Keratinocyte (primary cell): ENCODE measurements at regions not wholly inside any gene's neighbourhood (a gene's known extent, or its start where the extent isn't known, plus 50 kb on each side); places are given as distances from the start of the nearest gene placed in this dataset.

ENCODE experiments used
- DNase-seq: peaks from one replicate; pipeline ENCODE4 v3.0.0-alpha.2; 2011; ENCODE audit warnings: low read depth, missing footprints, low spot score
- FAIRE-seq: peaks from 2 replicates; lab custom pipeline; 2011; peaks lifted over from hg19 to GRCh38; lab: Jason Lieb, UNC
- H2AFZ ChIP-seq: 2 replicates; pipeline ENCODE4 v1.6.0; 2012; ENCODE audit warnings: low read length, control low read depth, inconsistent platforms; ENCODE audit not compliant: control insufficient read depth
- H3K27ac ChIP-seq: 2 replicates; pipeline ENCODE4 v1.5.1; 2011; ENCODE audit warnings: low read length; ENCODE audit not compliant: control insufficient read depth, insufficient read depth
- H3K27me3 ChIP-seq: 3 replicates; pipeline ENCODE4 v1.6.0; 2011; ENCODE audit warnings: low read length; ENCODE audit not compliant: control insufficient read depth, insufficient read depth; ENCODE audit errors: extremely low read depth
- H3K36me3 ChIP-seq, 2 experiments: 2 replicates in 1 of 2; 3 replicates in 1 of 2; pipeline ENCODE4 v1.5.1; 2011; ENCODE audit warnings: low read length in 2 of 2, mild to moderate bottlenecking in 1 of 2; ENCODE audit not compliant: control insufficient read depth in 2 of 2, insufficient read depth in 2 of 2; ENCODE audit errors: extremely low read depth in 1 of 2
- H3K4me1 ChIP-seq: 3 replicates; pipeline ENCODE4 v1.5.1; 2011; ENCODE audit warnings: low read length; ENCODE audit not compliant: control insufficient read depth, insufficient read depth; ENCODE audit errors: extremely low read depth
- H3K4me2 ChIP-seq: 3 replicates; pipeline ENCODE4 v1.6.0; 2011; ENCODE audit warnings: low read depth, low read length; ENCODE audit not compliant: control insufficient read depth, insufficient read depth; ENCODE audit errors: extremely low read depth
- H3K4me3 ChIP-seq, 3 experiments: fragments of 200-600 bp in 1 of 3; sonication (generic) in 1 of 3; 2 replicates in 2 of 3; 3 replicates in 1 of 3; pipeline ENCODE4 v1.5.1; 2011 to 2016; ENCODE audit warnings: low read length in 3 of 3, mild to moderate bottlenecking in 3 of 3, control low read depth in 2 of 3, inconsistent platforms in 1 of 3, low read depth in 1 of 3, mixed read lengths in 1 of 3, mixed run types in 1 of 3, moderate library complexity in 1 of 3; ENCODE audit not compliant: control insufficient read depth in 2 of 3, insufficient read depth in 2 of 3; ENCODE audit errors: extremely low read depth in 1 of 3
- H3K79me2 ChIP-seq: 2 replicates; pipeline ENCODE4 v1.6.0; 2012; ENCODE audit warnings: low read length; ENCODE audit not compliant: control insufficient read depth, insufficient read depth
- H3K9ac ChIP-seq: 3 replicates; pipeline ENCODE4 v1.6.0; 2011; ENCODE audit warnings: low read length; ENCODE audit not compliant: control insufficient read depth, insufficient read depth; ENCODE audit errors: extremely low read depth
- H3K9me1 ChIP-seq: 3 replicates; pipeline ENCODE4 v1.6.0; 2011; ENCODE audit warnings: low read length; ENCODE audit not compliant: control insufficient read depth, insufficient read depth; ENCODE audit errors: extremely low read depth
- H3K9me3 ChIP-seq: 2 replicates; pipeline ENCODE4 v1.5.1; 2012; ENCODE audit warnings: low read depth, low read length; ENCODE audit not compliant: control insufficient read depth
- H4K20me1 ChIP-seq: 3 replicates; pipeline ENCODE4 v1.6.0; 2011; ENCODE audit warnings: low read length; ENCODE audit not compliant: control insufficient read depth, insufficient read depth; ENCODE audit errors: extremely low read depth
- CTCF ChIP-seq, 3 experiments: IDR thresholded peaks in 1 of 3; conservative IDR thresholded peaks in 1 of 3; optimal IDR thresholded peaks in 1 of 3; 2 replicates in 2 of 3; 3 replicates in 1 of 3; pipeline versions ENCODE3 to v1.5.1; 2011; ENCODE audit warnings: low read length in 3 of 3, mild to moderate bottlenecking in 3 of 3, moderate library complexity in 2 of 3, control low read depth in 1 of 3, inconsistent platforms in 1 of 3; ENCODE audit not compliant: insufficient read depth in 2 of 3; ENCODE audit errors: extremely low read depth in 1 of 3
- EZH2 ChIP-seq: IDR thresholded peaks from one replicate; pipeline ENCODE4 v1.6.1; 2012; ENCODE audit warnings: inconsistent platforms, mild to moderate bottlenecking, low read length, moderate library complexity
- dilution Hi-C: fragments of 300-500 bp; cut with MboI; formaldehyde crosslinking; loops from one replicate; pipeline ENCODE4 v1.7.0; 2020; ENCODE audit warnings: low sequenced_read_pairs; ENCODE audit not compliant: extremely low pct_ligation_motif_present

GRCh38 chr7:17608114-17608833 is 309.8 kb downstream of the AHR start:
- Histone ChIP-seq H3K4me2 (no peak overlapping the region), H2AFZ (no peak overlapping the region), H3K9ac (no peak overlapping the region), H3K9me3 (no peaks in the 10 kb centered on the region), H3K4me3 (no peak overlapping the region), H4K20me1 (no peaks in the 10 kb centered on the region), H3K27me3 (no peaks in the 10 kb centered on the region), H3K9me1 (no peaks in the 10 kb centered on the region), H3K27ac (no peak overlapping the region), H3K79me2 (no peaks in the 10 kb centered on the region), H3K4me1 (no peaks in the 10 kb centered on the region), H3K36me3 (no peaks in the 10 kb centered on the region)
- dilution Hi-C loops, result no loop called here
- DNase-seq (no peak), FAIRE-seq (no peak)
- TF ChIP-seq CTCF (optimal IDR thresholded peaks at IDR 0.05 in 1 of 3, IDR thresholded peaks at IDR 0.05 in 1 of 3, conservative IDR thresholded peaks at IDR 0.05 in 1 of 3; ENCODE audit: extremely low read depth in 1 of 3, insufficient read depth in 2 of 3, low read length in 3 of 3), result no peak
- no peak for TF ChIP-seq EZH2

GRCh38 chr7:17611611-17612010 is 313.2 kb downstream of the AHR start:
- Histone ChIP-seq H3K4me1 (no peaks in the 10 kb centered on the region), H3K4me3 (no peak overlapping the region), H2AFZ (no peak overlapping the region), H4K20me1 (no peaks in the 10 kb centered on the region), H3K27ac (no peak overlapping the region), H3K36me3 (no peaks in the 10 kb centered on the region), H3K27me3 (no peaks in the 10 kb centered on the region), H3K4me2 (no peak overlapping the region), H3K9me3 (no peaks in the 10 kb centered on the region), H3K79me2 (no peaks in the 10 kb centered on the region), H3K9ac (no peak overlapping the region), H3K9me1 (no peaks in the 10 kb centered on the region)
- DNase-seq (no peak), FAIRE-seq (no peak)
- dilution Hi-C loops, result no loop called here
- TF ChIP-seq EZH2, result no peak
- TF ChIP-seq CTCF (optimal IDR thresholded peaks at IDR 0.05 in 1 of 3, IDR thresholded peaks at IDR 0.05 in 1 of 3, conservative IDR thresholded peaks at IDR 0.05 in 1 of 3; ENCODE audit: extremely low read depth in 1 of 3, insufficient read depth in 2 of 3, low read length in 3 of 3), result no peak
